H9 (cell line): ENCODE measurements at regions not wholly inside any gene's neighbourhood (a gene's known extent, or its start where the extent isn't known, plus 50 kb on each side); places are given as distances from the start of the nearest gene placed in this dataset.

Experiments used
- DNase-seq: peaks from one replicate; pipeline ENCODE4 v3.0.0-alpha.2; 2017
- H2AFZ ChIP-seq: one replicate; pipeline ENCODE4 v1.6.1; 2013; ENCODE audit warnings: mild to moderate bottlenecking, low read length, control low read depth, moderate library complexity
- H2AK5ac ChIP-seq: 2 replicates; pipeline ENCODE4 v1.6.1; 2013; ENCODE audit warnings: low read length, control low read depth, mixed read lengths; ENCODE audit not compliant: insufficient read length
- H2BK120ac ChIP-seq: one replicate; pipeline ENCODE4 v1.6.1; 2013; ENCODE audit warnings: low read depth, mild to moderate bottlenecking, low read length, control low read depth, inconsistent platforms; ENCODE audit not compliant: poor library complexity, severe bottlenecking
- H2BK12ac ChIP-seq: 2 replicates; pipeline ENCODE4 v1.6.1; 2013; ENCODE audit warnings: low read length, control low read depth, mixed read lengths, low read depth; ENCODE audit not compliant: insufficient read length
- H2BK15ac ChIP-seq: 2 replicates; pipeline ENCODE4 v1.6.1; 2013; ENCODE audit warnings: low read depth, low read length, control low read depth
- H2BK20ac ChIP-seq: one replicate; pipeline ENCODE4 v1.6.1; 2013; ENCODE audit warnings: low read depth, mild to moderate bottlenecking, low read length, control low read depth, inconsistent platforms; ENCODE audit not compliant: poor library complexity, severe bottlenecking
- H2BK5ac ChIP-seq: 2 replicates; pipeline ENCODE4 v1.6.1; 2013; ENCODE audit warnings: low read length, control low read depth, mixed read lengths; ENCODE audit not compliant: insufficient read length
- H3K14ac ChIP-seq: 2 replicates; pipeline ENCODE4 v1.6.1; 2013; ENCODE audit warnings: low read length, control low read depth; ENCODE audit not compliant: insufficient read depth
- H3K18ac ChIP-seq: 2 replicates; pipeline ENCODE4 v1.6.1; 2013; ENCODE audit warnings: low read depth, mild to moderate bottlenecking, mixed read lengths, low read length, control low read depth; ENCODE audit not compliant: insufficient read length
- H3K23ac ChIP-seq: 2 replicates; pipeline ENCODE4 v1.6.1; 2013; ENCODE audit warnings: low read length, control low read depth, mixed read lengths, low read depth; ENCODE audit not compliant: insufficient read length
- H3K23me2 ChIP-seq: 2 replicates; pipeline ENCODE4 v1.6.1; 2013; ENCODE audit warnings: low read depth, mild to moderate bottlenecking, mixed read lengths, low read length, control low read depth; ENCODE audit not compliant: insufficient read length, poor library complexity, severe bottlenecking
- H3K27ac ChIP-seq: 2 replicates; pipeline ENCODE4 v1.5.1; 2013; ENCODE audit warnings: low read length, control low read depth, mixed read lengths, low read depth; ENCODE audit not compliant: insufficient read length
- H3K27me3 ChIP-seq: 2 replicates; pipeline ENCODE4 v1.6.1; 2013; ENCODE audit warnings: low read length, control low read depth, inconsistent platforms; ENCODE audit not compliant: insufficient read depth
- H3K4ac ChIP-seq: 2 replicates; pipeline ENCODE4 v1.6.1; 2013; ENCODE audit warnings: low read depth, mild to moderate bottlenecking, control low read depth, inconsistent platforms, low read length, moderate library complexity
- H3K4me1 ChIP-seq: 2 replicates; pipeline ENCODE4 v1.6.1; 2013; ENCODE audit warnings: low read length, control low read depth, inconsistent platforms; ENCODE audit not compliant: insufficient read depth
- H3K4me2 ChIP-seq: 2 replicates; pipeline ENCODE4 v1.6.1; 2013; ENCODE audit warnings: low read length, control low read depth, mixed read lengths; ENCODE audit not compliant: insufficient read length, insufficient read depth
- H3K56ac ChIP-seq: 2 replicates; pipeline ENCODE4 v1.6.1; 2013; ENCODE audit warnings: low read depth, mild to moderate bottlenecking, mixed read lengths, low read length, control low read depth; ENCODE audit not compliant: insufficient read length
- H3K79me1 ChIP-seq: 2 replicates; pipeline ENCODE4 v1.6.1; 2013; ENCODE audit warnings: low read depth, mild to moderate bottlenecking, moderate library complexity, low read length, control low read depth, inconsistent platforms; ENCODE audit not compliant: insufficient read depth, poor library complexity, severe bottlenecking
- H3K79me2 ChIP-seq: 2 replicates; pipeline ENCODE4 v1.6.1; 2013; ENCODE audit warnings: low read length, control low read depth, inconsistent platforms; ENCODE audit not compliant: insufficient read depth
- H3K9ac ChIP-seq: 2 replicates; pipeline ENCODE4 v1.6.1; 2013; ENCODE audit warnings: low read length, control low read depth, mixed read lengths; ENCODE audit not compliant: insufficient read length; ENCODE audit errors: extremely low read depth
- H3K9me3 ChIP-seq: one replicate; pipeline ENCODE4 v1.6.1; 2013; ENCODE audit warnings: low read depth, low read length, inconsistent platforms; ENCODE audit not compliant: control insufficient read depth
- H3T11ph ChIP-seq: one replicate; pipeline ENCODE4 v1.6.1; 2013; ENCODE audit warnings: mild to moderate bottlenecking, low read length, control low read depth, inconsistent platforms
- H4K20me1 ChIP-seq: one replicate; pipeline ENCODE4 v1.6.1; 2013; ENCODE audit not compliant: control insufficient read depth, insufficient read length, insufficient read depth
- H4K5ac ChIP-seq: 2 replicates; pipeline ENCODE4 v1.6.1; 2013; ENCODE audit warnings: low read depth, mild to moderate bottlenecking, mixed read lengths, low read length, control low read depth; ENCODE audit not compliant: insufficient read length
- H4K8ac ChIP-seq: replicated peaks from 2 replicates; pipeline ENCODE4 v1.6.1; 2013; ENCODE audit warnings: low read length, control low read depth, mixed read lengths, low read depth; ENCODE audit not compliant: insufficient read length
- H4K91ac ChIP-seq: 2 replicates; pipeline ENCODE4 v1.6.1; 2013; ENCODE audit warnings: low read depth, mild to moderate bottlenecking, moderate library complexity, mixed read lengths, low read length, control low read depth; ENCODE audit not compliant: insufficient read length
- H3K27ac Mint-ChIP-seq, 3 experiments: 2 replicates in 2 of 3; 3 replicates in 1 of 3; pipeline ENCODE4 v1.8.0; 2020 to 2021; ENCODE audit warnings: mixed read lengths in 3 of 3, mild to moderate bottlenecking in 1 of 3, moderate library complexity in 1 of 3
- H3K27me3 Mint-ChIP-seq: 2 replicates; pipeline ENCODE4 v1.8.0; 2021; ENCODE audit warnings: low read depth, mild to moderate bottlenecking, moderate library complexity, mixed read lengths
- H3K36me3 Mint-ChIP-seq, 3 experiments: 2 replicates in 2 of 3; 3 replicates in 1 of 3; pipeline ENCODE4 v1.8.0; 2020 to 2021; ENCODE audit warnings: low read depth in 3 of 3, mixed read lengths in 3 of 3; ENCODE audit not compliant: insufficient read depth in 1 of 3
- H3K4me1 Mint-ChIP-seq, 2 experiments: 2 replicates each; pipeline ENCODE4 v1.8.0; 2020; ENCODE audit warnings: mixed read lengths in 2 of 2
- H3K4me3 Mint-ChIP-seq, 2 experiments: 2 replicates in 1 of 2; 3 replicates in 1 of 2; pipeline ENCODE4 v1.8.0; 2020 to 2021; ENCODE audit warnings: mild to moderate bottlenecking in 2 of 2, mixed read lengths in 2 of 2, moderate library complexity in 1 of 2
- H3K9me3 Mint-ChIP-seq, 2 experiments: 2 replicates in 1 of 2; 3 replicates in 1 of 2; pipeline ENCODE4 v1.8.0; 2020; ENCODE audit warnings: mild to moderate bottlenecking in 2 of 2, mixed read lengths in 2 of 2, moderate library complexity in 1 of 2
- WGBS: extraction: QIAGEN DNeasy Blood & Tissue Kit; methylation state at CpG from one replicate; pipeline ENCODE4 v1.1.7; 2013; ENCODE audit warnings: missing lambda C conversion rate, low lambda C conversion rate, mixed read lengths; ENCODE audit not compliant: insufficient read length; ENCODE audit errors: extremely low coverage; 5-methylcytosine and 5-hydroxymethylcytosine counted together
- TF ChIP-seq, protein P1 (sequence below): fragments of 200-600 bp; sonication (generic); conservative IDR thresholded peaks from 3 replicates; pipeline ENCODE4 v1.8.0; 2021; ENCODE audit warnings: antibody characterized with exemption, mild to moderate bottlenecking

DNA sequence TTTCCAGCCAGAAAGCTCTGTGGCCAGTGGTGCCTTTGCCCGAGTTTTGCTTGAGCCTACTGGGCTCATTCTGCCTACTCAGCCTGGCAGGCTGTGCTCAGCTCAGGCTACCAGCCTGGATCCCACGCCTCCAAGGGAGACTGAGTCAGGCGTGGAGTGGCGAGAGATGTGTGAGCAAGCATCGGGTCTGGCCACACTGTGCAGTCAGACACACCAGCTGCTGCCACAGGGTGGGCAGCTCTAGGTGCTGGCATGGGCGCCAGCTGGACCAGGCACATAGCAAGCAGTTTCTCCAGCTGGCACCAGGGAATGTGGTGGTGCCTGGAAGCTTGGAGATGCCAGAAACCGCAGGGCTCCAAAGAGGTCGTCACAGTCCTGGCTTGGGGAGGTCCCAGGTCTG is 498.5 kb upstream of the CNTN4 start:
- no peaks in the 10 kb centered on the region for H3K79me1 ChIP-seq
- H3K79me2 ChIP-seq, result no peaks in the 10 kb centered on the region
- H2AFZ ChIP-seq, result no peak overlapping the region
- H4K5ac ChIP-seq, result no peak overlapping the region
- H2BK12ac ChIP-seq, result no peak overlapping the region
- no peak overlapping the region for H3K23ac ChIP-seq
- no peaks in the 10 kb centered on the region for H3K27me3 Mint-ChIP-seq
- H3K36me3 Mint-ChIP-seq, result no peaks in the 10 kb centered on the region
- H2BK20ac ChIP-seq, result no peak overlapping the region
- no peak overlapping the region for H3K27ac ChIP-seq
- H3K4me3 Mint-ChIP-seq, result no peak overlapping the region
- DNase-seq, result no peak
- no peak overlapping the region for H4K8ac ChIP-seq
- no peak overlapping the region for H2BK120ac ChIP-seq
- no peak overlapping the region for H3K4ac ChIP-seq
- H3K27ac Mint-ChIP-seq, result no peak overlapping the region
- H3K14ac ChIP-seq, result no peak overlapping the region
- no peak overlapping the region for H3T11ph ChIP-seq
- H3K18ac ChIP-seq, result no peak overlapping the region
- H2AK5ac ChIP-seq, result no peak overlapping the region
- no peaks in the 10 kb centered on the region for H3K9me3 Mint-ChIP-seq
- no peaks in the 10 kb centered on the region for H3K9me3 ChIP-seq
- H3K4me1 ChIP-seq, result no peaks in the 10 kb centered on the region
- no peaks in the 10 kb centered on the region for H3K27me3 ChIP-seq
- TF ChIP-seq, protein P1, sequence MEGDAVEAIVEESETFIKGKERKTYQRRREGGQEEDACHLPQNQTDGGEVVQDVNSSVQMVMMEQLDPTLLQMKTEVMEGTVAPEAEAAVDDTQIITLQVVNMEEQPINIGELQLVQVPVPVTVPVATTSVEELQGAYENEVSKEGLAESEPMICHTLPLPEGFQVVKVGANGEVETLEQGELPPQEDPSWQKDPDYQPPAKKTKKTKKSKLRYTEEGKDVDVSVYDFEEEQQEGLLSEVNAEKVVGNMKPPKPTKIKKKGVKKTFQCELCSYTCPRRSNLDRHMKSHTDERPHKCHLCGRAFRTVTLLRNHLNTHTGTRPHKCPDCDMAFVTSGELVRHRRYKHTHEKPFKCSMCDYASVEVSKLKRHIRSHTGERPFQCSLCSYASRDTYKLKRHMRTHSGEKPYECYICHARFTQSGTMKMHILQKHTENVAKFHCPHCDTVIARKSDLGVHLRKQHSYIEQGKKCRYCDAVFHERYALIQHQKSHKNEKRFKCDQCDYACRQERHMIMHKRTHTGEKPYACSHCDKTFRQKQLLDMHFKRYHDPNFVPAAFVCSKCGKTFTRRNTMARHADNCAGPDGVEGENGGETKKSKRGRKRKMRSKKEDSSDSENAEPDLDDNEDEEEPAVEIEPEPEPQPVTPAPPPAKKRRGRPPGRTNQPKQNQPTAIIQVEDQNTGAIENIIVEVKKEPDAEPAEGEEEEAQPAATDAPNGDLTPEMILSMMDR, result no peak
- no peaks in the 10 kb centered on the region for H4K20me1 ChIP-seq
- no peak overlapping the region for H3K56ac ChIP-seq
- H4K91ac ChIP-seq, result no peak overlapping the region
- no peaks in the 10 kb centered on the region for H3K23me2 ChIP-seq
- no peak overlapping the region for H3K4me2 ChIP-seq
- H2BK15ac ChIP-seq, result no peak overlapping the region
- no peaks in the 10 kb centered on the region for H3K4me1 Mint-ChIP-seq
- no peak overlapping the region for H3K9ac ChIP-seq
- WGBS, result no CpG with 5 or more reads among the region's 8 CpGs
- no peak overlapping the region for H2BK5ac ChIP-seq
